ENCODE measurements at regions not wholly inside any gene's neighbourhood (a gene's known extent, or its start where the extent isn't known, plus 50 kb on each side); places are given as distances from the start of the nearest gene placed in this dataset.

GRCh38 chr6:133774356-133774755 lies 114.6 kb upstream of the TCF21 start:
- in situ Hi-C loops (cut with HindIII; ENCODE audit: extremely low pct_ligation_motif_present, low pct_unique_long_range_greater_than_20kb): no loop called here
- DNase-seq (ENCODE audit: low spot score) (no peak), ATAC-seq (no peak), FAIRE-seq (no peak)
- TF ChIP-seq HMG20B (CRISPR knock-in tag; conservative IDR thresholded peaks at IDR 0.05): no peak
- no peak for TF ChIP-seq ZNF234 (CRISPR knock-in tag; conservative IDR thresholded peaks at IDR 0.05)
- TF ChIP-seq KDM3A (CRISPR knock-in tag; IDR thresholded peaks at IDR 0.05; ENCODE audit: low read depth): no peak
- TF ChIP-seq ZNF839 (CRISPR knock-in tag; IDR thresholded peaks at IDR 0.05; ENCODE audit: borderline replicate concordance): no peak
- TF ChIP-seq HOXA9 (CRISPR knock-in tag; IDR thresholded peaks at IDR 0.05; ENCODE audit: borderline replicate concordance): no peak
- TF ChIP-seq BRD4 (CRISPR knock-in tag; IDR thresholded peaks at IDR 0.05): no peak
- TF ChIP-seq, protein P1, sequence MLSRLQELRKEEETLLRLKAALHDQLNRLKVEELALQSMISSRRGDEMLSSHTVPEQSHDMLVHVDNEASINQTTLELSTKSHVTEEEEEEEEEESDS (CRISPR knock-in tag; IDR thresholded peaks at IDR 0.05; ENCODE audit: borderline replicate concordance): no peak
- no peak for TF ChIP-seq MZF1 (CRISPR knock-in tag; IDR thresholded peaks at IDR 0.05; ENCODE audit: borderline replicate concordance)
- TF ChIP-seq ARNT (IDR thresholded peaks at IDR 0.05): no peak
- no peak for TF ChIP-seq TMF1 (CRISPR knock-in tag; IDR thresholded peaks at IDR 0.05; ENCODE audit: low read depth)
- no peak for TF ChIP-seq TBL1XR1 (IDR thresholded peaks at IDR 0.05; ENCODE audit: borderline replicate concordance, low read length, partially characterized antibody)
- TF ChIP-seq ZXDC (CRISPR knock-in tag; IDR thresholded peaks at IDR 0.05): no peak
- no peak for TF ChIP-seq ZNF431 (CRISPR knock-in tag; IDR thresholded peaks at IDR 0.05; ENCODE audit: borderline replicate concordance, low read depth)
- TF ChIP-seq ZNF768 (CRISPR knock-in tag; IDR thresholded peaks at IDR 0.05): no peak
- no peak for TF ChIP-seq RARG (CRISPR knock-in tag; IDR thresholded peaks at IDR 0.05; ENCODE audit: low read depth)
- Histone ChIP-seq H2AFZ (ENCODE audit: low read length) (no peak overlapping the region), H4K20me1 (ENCODE audit: insufficient read depth, low read length) (no peaks in the 10 kb centered on the region), H3K9ac (ENCODE audit: insufficient read depth, low read depth, low read length) (no peak overlapping the region), H3K4me2 (ENCODE audit: low read depth, low read length) (no peak overlapping the region), H3K79me2 (ENCODE audit: insufficient read depth, low read length) (no peaks in the 10 kb centered on the region), H3K27me3 (ENCODE audit: control insufficient read depth in 1 of 2, insufficient read depth in 2 of 2, low read length in 2 of 2) (no peaks in the 10 kb centered on the region), H3K36me3 (replicated peaks in 1 of 2; ENCODE audit: control insufficient read depth in 1 of 2, insufficient read depth in 2 of 2, low read length in 2 of 2) (no peaks in the 10 kb centered on the region), H3K27ac (ENCODE audit: extremely low read length, insufficient read depth, low read length) (no peak overlapping the region), H3K9me3 (ENCODE audit: low read length) (no peaks in the 10 kb centered on the region), H3K4me3 (replicated peaks in 1 of 3; ENCODE audit: insufficient read depth in 1 of 3, low read depth in 2 of 3, low read length in 3 of 3) (no peak overlapping the region), H3K4me1 (ENCODE audit: insufficient read depth, low read length) (no peaks in the 10 kb centered on the region)
- POLR2A ChIA-PET: no interaction called here
- CTCF ChIA-PET (ENCODE audit: low intra/inter-chr PET ratio, low total read pairs): no interaction called here
- BruUV-seq (replicated peaks): no TSS peak
- 27% methylated on average over 2 of the region's 2 CpGs for WGBS (ENCODE audit: low lambda C conversion rate)
- intact Hi-C loops (cut with micrococcal nuclease; ENCODE audit: unreplicated experiment): no loop called here
